Lower leg skin (tissue), 4 donors: ENCODE measurements at regions not wholly inside any gene's neighbourhood (a gene's known extent, or its start where the extent isn't known, plus 50 kb on each side); places are given as distances from the start of the nearest gene placed in this dataset.
"Not testable (repeated sequence)": the region's sequence is repeated elsewhere in the genome, so short reads cannot be mapped to it uniquely, and the experiment has no call there.

Source experiments
- DNase-seq, 2 donors: peaks; one replicate each; pipeline ENCODE4 v3.0.0-alpha.2; 2019; ENCODE audit warnings: low spot score in 2 of 2
- H3K4me3 ChIP-seq: fragments of 200-600 bp; sonication (generic); 2 replicates; pipeline ENCODE4 v1.5.1; 2017; ENCODE audit warnings: mild to moderate bottlenecking, low read depth; ENCODE audit not compliant: poor library complexity, severe bottlenecking
- POLR2A ChIP-seq, 2 donors: fragments of 450-650 bp; IDR thresholded peaks; one replicate each; pipeline ENCODE4 v1.6.1; 2016 to 2017; ENCODE audit warnings: antibody characterized with exemption in 2 of 2, mild to moderate bottlenecking in 1 of 2, moderate library complexity in 1 of 2
- WGBS, 2 donors: methylation state at CpG; one replicate each; pipeline ENCODE4 v1.1.5; 2018; 5-methylcytosine and 5-hydroxymethylcytosine counted together
- intact Hi-C: fragments of 100-400 bp; cut with DNase I; formaldehyde crosslinking; loops from one replicate; pipeline ENCODE4 v1.15.0; 2023; ENCODE audit warnings: low total_unique reads
- TF ChIP-seq, protein P1 (sequence below), 3 donors: fragments of 450-650 bp; IDR thresholded peaks; one replicate each; pipeline ENCODE4 v1.5.1; 2016; ENCODE audit warnings: antibody characterized with exemption in 3 of 3, mild to moderate bottlenecking in 3 of 3, moderate library complexity in 2 of 3

DNA sequence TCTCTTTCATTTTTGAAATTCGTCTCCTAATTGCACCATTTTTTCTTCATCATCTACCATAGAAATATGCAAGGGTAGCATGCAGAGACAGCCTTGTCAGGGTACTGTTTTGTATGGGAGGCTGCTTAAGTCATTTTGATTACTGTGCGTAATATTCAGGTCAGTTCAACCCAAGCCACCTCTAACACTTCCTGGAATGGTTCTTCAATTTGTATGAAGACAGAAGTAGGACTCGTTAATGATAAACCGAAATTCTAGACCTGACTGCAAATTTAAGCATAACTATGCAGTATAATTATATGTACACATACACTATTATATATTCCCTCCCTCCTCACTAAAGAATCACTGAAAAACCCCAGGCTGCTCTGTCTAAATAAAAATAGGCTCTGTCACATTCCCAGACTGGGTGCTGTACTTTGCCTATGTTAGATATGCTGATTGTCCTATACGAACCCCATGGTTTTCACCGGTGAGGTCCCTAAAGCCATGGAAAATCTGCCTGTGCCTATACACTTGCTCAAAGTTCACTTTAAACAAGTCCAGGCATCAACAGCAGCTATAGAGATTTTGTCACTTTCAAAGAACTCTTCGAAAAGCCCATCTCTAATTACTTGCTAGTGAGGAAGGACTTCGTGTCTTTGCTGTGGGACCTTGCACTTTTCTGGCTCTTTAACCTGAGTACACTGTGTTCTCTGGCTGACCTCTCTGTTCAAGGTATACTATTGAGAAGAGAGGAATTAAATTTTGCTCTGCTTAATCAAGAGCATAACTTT lies 352.1 kb upstream of the CD180 start:
- WGBS, 2 donors = 71 to 76% methylated on average over 8 of the region's 8 CpGs
- no peak overlapping the region for H3K4me3 ChIP-seq
- TF ChIP-seq, protein P1, sequence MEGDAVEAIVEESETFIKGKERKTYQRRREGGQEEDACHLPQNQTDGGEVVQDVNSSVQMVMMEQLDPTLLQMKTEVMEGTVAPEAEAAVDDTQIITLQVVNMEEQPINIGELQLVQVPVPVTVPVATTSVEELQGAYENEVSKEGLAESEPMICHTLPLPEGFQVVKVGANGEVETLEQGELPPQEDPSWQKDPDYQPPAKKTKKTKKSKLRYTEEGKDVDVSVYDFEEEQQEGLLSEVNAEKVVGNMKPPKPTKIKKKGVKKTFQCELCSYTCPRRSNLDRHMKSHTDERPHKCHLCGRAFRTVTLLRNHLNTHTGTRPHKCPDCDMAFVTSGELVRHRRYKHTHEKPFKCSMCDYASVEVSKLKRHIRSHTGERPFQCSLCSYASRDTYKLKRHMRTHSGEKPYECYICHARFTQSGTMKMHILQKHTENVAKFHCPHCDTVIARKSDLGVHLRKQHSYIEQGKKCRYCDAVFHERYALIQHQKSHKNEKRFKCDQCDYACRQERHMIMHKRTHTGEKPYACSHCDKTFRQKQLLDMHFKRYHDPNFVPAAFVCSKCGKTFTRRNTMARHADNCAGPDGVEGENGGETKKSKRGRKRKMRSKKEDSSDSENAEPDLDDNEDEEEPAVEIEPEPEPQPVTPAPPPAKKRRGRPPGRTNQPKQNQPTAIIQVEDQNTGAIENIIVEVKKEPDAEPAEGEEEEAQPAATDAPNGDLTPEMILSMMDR (IDR thresholded peaks at IDR 0.05) = no peak
- no peak for TF ChIP-seq POLR2A (IDR thresholded peaks at IDR 0.05)
- no peak for DNase-seq
- intact Hi-C loops = no loop called here

DNA sequence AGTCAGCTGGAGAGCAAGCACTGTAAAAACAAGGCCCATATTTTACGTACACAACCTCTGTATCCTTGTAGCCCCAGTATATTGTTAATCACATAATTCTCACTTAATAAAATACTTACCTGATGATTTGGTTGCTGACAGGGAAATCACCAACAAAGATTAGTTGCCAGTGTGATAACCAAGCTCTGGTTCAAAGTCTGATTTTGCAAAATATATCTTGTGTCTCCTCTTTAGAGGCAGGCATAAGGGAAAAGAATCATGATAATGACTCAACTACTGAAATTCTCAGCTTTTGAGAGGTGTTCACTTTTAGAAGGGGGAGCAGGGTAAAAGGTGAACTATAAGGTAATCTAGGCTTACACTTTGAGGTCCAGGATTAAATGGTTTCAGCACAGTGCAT lies 351.1 kb upstream of the CD180 start:
- TF ChIP-seq, protein P1 (IDR thresholded peaks at IDR 0.05) = no peak
- TF ChIP-seq POLR2A (IDR thresholded peaks at IDR 0.05) = no peak
- intact Hi-C loops = no loop called here

DNA sequence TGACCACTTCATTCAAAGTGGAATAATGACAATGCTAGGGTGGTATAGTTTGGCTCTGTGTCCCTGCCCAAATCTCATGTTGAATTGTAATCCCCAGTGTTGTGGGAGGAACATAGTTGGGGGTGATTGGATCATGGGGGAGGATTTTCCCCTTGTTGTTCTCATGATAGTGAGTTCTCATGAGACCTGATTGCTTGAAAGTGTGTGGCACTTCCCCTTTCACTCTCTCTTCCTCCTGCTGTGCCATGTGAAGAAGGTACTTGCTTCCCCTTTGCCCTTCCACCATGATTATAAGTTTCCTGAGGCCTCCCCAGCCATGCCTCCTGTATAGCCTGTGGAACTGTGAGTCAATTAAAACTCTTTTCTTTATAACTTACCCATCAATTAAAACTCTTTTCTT lies 348.3 kb upstream of the CD180 start:
- DNase-seq, H3K4me3 ChIP-seq, intact Hi-C loops: not testable (repeated sequence)

More for the DNA sequence above, 351.1 kb upstream of the CD180 start:
- no peak for DNase-seq
- WGBS, 2 donors = 93 to 97% methylated on average over 1 of the region's 1 CpG
- no peak overlapping the region for H3K4me3 ChIP-seq

DNA sequence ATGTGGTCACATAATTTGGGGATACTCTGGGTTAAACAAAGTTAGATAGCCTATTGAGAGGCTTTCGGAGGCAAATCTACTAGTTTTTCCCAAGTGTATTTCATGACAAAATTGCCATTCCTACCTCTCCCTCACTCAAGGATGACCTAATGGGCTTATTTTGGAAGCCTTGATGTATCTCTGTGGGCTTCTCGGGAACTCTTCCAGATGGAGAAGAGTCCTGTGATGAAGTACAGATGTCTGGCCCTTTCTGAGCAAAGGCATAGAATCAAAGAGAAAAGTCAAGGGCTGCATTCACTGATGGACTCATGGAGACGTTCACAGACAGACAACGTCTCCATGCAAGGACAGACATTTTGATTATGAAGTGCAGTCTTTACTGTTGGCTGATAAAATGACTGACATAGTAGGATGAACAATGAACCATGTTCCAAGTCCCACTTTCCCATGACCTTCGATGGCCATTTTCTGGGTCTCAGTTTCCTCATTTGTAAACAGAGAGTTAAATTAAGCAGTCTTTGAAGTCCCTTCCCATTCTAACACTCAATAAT lies 347.2 kb upstream of the CD180 start:
- intact Hi-C loops = no loop called here
- TF ChIP-seq POLR2A (IDR thresholded peaks at IDR 0.05) = no peak
- TF ChIP-seq, protein P1 (IDR thresholded peaks at IDR 0.05) = no peak
- WGBS, 2 donors = 64 to 66% methylated on average over 5 of the region's 5 CpGs
- no peak for DNase-seq
- H3K4me3 ChIP-seq = no peak overlapping the region

DNA sequence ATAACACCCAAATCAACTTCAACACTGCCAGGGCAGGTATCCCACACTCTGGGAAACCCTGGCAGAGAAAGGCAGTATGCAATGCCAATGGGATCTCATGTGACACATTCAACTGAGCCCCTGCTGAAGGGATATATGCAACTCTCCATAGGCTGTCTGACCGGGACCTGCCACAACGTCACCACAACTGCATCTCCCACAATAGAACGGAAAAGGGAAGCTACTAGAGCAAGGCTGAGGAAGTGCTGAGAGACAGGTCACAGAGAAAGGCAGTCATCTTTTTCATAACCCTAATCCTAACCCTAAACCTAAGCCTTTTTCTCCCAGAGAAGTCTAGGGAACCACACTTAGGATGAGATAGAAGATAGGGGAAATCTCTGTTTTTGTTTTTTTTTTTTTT lies 345.9 kb upstream of the CD180 start:
- WGBS, 2 donors = 52 to 61% methylated on average over 3 of the region's 3 CpGs
- DNase-seq = no peak
- intact Hi-C loops = no loop called here
- TF ChIP-seq, protein P1 (IDR thresholded peaks at IDR 0.05) = no peak
- no peak for TF ChIP-seq POLR2A (IDR thresholded peaks at IDR 0.05)
- H3K4me3 ChIP-seq = no peak overlapping the region

DNA sequence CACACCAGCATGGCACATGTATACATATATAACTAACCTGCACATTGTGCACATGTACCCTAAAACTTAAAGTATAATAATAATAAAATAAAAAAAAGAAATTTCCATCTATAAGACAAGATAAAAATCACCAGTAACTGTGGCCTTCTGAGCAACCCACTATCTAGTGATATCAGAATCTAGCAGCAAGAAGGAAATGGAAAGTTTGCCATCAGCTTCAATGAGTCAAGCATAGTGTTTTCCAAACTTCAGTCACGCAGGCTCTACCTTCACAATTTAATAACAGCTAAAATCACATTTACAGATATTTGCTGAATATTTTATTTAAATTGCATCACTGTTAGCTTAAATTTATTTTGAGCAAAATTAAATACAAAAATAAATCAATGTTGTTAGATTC lies 345.3 kb upstream of the CD180 start:
- intact Hi-C loops = no loop called here
- DNase-seq = no peak
- no peak overlapping the region for H3K4me3 ChIP-seq
- WGBS, 2 donors = 64 to 79% methylated on average over 1 of the region's 1 CpG
- TF ChIP-seq, protein P1 (IDR thresholded peaks at IDR 0.05) = no peak
- TF ChIP-seq POLR2A (IDR thresholded peaks at IDR 0.05) = no peak
